ENCODE measurements at regions not wholly inside any gene's neighbourhood (a gene's known extent, or its start where the extent isn't known, plus 50 kb on each side); places are given as distances from the start of the nearest gene placed in this dataset.

DNA sequence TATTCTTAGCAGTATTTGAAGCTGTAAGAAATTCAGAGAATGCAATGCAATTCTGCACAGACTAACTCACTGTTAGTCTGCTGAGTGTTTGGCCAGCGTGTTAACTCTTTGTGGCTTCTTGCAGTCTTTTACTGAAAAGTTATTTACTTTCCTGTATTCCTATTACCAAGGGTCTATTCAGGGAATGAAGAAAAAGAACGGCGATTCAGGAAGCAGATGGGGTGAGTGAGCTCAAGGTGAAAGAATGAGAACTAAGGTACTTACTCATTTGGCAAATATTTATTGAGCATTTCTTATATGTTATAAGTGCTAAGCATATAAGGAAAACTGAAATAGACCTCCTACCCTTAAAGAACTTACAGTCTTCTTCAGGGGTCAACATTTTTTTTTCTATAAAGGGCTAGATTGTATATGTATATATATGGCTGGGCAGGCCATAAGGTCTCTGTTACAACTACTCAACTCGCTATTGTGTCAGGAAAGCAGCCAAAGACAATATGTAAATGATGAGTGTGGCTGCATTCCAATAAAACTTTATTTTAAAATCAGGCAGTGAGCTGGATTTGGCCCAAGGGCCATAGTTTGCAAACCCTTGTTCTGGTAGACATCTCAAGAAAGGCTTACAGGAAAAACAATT, 271.9 kb upstream of the GADL1 start:
- Histone ChIP-seq H3K4me3 (no peak overlapping the region), H3K79me2 (no peaks in the 10 kb centered on the region), H2AFZ (no peak overlapping the region), H3K27me3 (no peaks in the 10 kb centered on the region), H4K20me1 (ENCODE audit: insufficient read depth, poor library complexity, severe bottlenecking) (no peaks in the 10 kb centered on the region), H3K36me3 (replicated peaks; ENCODE audit: insufficient read depth, low read depth) (no peaks in the 10 kb centered on the region), H3K4me2 (peak overlapping the region; percentile 56), H3K9me3 (ENCODE audit: low read depth) (no peaks in the 10 kb centered on the region), H3K9me2 (replicated peaks; ENCODE audit: insufficient read depth) (no peaks in the 10 kb centered on the region), H3K4me1 (ENCODE audit: insufficient read depth) (peaks cover 26% of the 10 kb centered on the region), H3K27ac (peak overlapping the region; percentile 28)
- WGBS (ENCODE audit: low lambda C conversion rate, missing lambda C conversion rate) = 39% methylated on average over 4 of the region's 4 CpGs
- TF ChIP-seq, protein P1, sequence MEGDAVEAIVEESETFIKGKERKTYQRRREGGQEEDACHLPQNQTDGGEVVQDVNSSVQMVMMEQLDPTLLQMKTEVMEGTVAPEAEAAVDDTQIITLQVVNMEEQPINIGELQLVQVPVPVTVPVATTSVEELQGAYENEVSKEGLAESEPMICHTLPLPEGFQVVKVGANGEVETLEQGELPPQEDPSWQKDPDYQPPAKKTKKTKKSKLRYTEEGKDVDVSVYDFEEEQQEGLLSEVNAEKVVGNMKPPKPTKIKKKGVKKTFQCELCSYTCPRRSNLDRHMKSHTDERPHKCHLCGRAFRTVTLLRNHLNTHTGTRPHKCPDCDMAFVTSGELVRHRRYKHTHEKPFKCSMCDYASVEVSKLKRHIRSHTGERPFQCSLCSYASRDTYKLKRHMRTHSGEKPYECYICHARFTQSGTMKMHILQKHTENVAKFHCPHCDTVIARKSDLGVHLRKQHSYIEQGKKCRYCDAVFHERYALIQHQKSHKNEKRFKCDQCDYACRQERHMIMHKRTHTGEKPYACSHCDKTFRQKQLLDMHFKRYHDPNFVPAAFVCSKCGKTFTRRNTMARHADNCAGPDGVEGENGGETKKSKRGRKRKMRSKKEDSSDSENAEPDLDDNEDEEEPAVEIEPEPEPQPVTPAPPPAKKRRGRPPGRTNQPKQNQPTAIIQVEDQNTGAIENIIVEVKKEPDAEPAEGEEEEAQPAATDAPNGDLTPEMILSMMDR (IDR thresholded peaks at IDR 0.05; ENCODE audit: poor library complexity) = no peak
- TF ChIP-seq EZH2phosphoT487 (IDR thresholded peaks at IDR 0.05; ENCODE audit: low read depth, severe bottlenecking, unreplicated experiment) (no peak), EZH2 (IDR thresholded peaks at IDR 0.05; ENCODE audit: borderline replicate concordance) (no peak)
- DNase-seq (ENCODE audit: low spot score) = no peak

DNA sequence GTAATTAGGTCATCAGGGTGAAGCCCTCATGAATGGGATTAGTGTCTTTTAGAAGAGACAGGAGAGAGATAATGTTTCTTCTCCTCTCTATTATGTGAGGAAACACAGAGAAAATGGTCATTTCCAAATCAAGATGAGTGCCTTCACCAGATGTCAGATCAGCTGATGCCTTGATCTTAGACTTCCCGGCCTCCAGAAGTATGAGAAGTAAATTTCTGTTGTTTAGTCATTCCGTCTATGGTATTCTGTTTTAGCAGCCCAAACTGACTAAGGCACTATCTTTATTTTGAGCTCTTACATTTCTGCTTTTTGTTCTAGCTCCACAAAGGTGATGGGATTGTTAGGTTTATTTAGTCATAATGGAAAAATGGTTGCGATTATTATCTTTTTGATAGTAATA, 273.2 kb upstream of the GADL1 start:
- no peaks in the 10 kb centered on the region for H3K36me3 ChIP-seq (replicated peaks; ENCODE audit: insufficient read depth, low read depth)
- DNase-seq (ENCODE audit: low spot score) = no peak
- H3K9me2 ChIP-seq (replicated peaks; ENCODE audit: insufficient read depth) = no peaks in the 10 kb centered on the region
- no peak overlapping the region for H3K4me3 ChIP-seq
- H3K4me1 ChIP-seq (ENCODE audit: insufficient read depth) = peaks cover 26% of the 10 kb centered on the region
- H2AFZ ChIP-seq = no peak overlapping the region
- TF ChIP-seq, protein P1 (IDR thresholded peaks at IDR 0.05; ENCODE audit: poor library complexity) = no peak
- TF ChIP-seq EZH2phosphoT487 (IDR thresholded peaks at IDR 0.05; ENCODE audit: low read depth, severe bottlenecking, unreplicated experiment) (no peak), EZH2 (IDR thresholded peaks at IDR 0.05; ENCODE audit: borderline replicate concordance) (no peak)
- H3K9me3 ChIP-seq (ENCODE audit: low read depth) = no peaks in the 10 kb centered on the region
- H3K4me2 ChIP-seq = no peak overlapping the region
- 86% methylated on average over 3 of the region's 3 CpGs for WGBS (ENCODE audit: low lambda C conversion rate, missing lambda C conversion rate)
- no peak overlapping the region for H3K27ac ChIP-seq
- H3K27me3 ChIP-seq = no peaks in the 10 kb centered on the region
- no peaks in the 10 kb centered on the region for H3K79me2 ChIP-seq
- no peaks in the 10 kb centered on the region for H4K20me1 ChIP-seq (ENCODE audit: insufficient read depth, poor library complexity, severe bottlenecking)

DNA sequence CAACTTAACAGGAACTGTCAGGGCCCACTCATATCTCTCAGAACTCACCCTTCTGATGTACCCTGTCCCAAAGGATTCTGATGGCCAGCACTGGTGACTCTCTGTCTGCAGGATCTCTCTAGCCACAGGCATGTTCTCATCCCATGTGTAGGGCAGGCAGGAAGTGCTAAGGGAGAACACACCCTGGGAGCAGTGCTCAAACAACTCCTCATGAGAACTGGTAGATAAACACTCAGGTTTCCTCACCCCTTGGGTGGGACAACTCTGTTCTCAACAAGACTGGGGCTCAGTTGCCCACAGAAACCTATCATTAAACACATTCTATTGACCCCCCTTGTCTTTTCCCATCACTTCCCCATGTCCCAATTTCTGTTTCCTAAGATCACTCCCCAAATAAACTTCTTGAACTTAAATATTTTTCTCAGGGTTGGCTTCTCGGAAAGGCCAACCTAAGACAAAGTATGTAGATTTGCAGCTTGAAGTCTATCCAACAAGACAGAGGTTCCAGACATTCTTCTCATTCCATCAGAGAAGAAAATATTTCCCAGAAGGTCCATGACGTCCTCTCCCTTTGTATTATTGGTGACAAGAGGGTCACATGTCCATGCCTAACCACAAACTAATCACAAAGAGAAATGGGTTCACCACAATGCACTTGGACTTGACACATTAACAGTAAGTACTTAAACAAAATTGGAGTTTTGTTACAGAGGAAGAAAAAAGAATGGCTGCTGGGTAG, 276.6 kb upstream of the GADL1 start:
- Histone ChIP-seq H3K27ac (no peak overlapping the region), H3K4me1 (ENCODE audit: insufficient read depth) (peaks cover 8% of the 10 kb centered on the region), H3K4me3 (no peak overlapping the region), H3K36me3 (replicated peaks; ENCODE audit: insufficient read depth, low read depth) (no peaks in the 10 kb centered on the region), H3K79me2 (no peaks in the 10 kb centered on the region), H3K9me3 (ENCODE audit: low read depth) (no peaks in the 10 kb centered on the region), H3K9me2 (replicated peaks; ENCODE audit: insufficient read depth) (no peaks in the 10 kb centered on the region), H3K27me3 (no peaks in the 10 kb centered on the region), H4K20me1 (ENCODE audit: insufficient read depth, poor library complexity, severe bottlenecking) (no peaks in the 10 kb centered on the region), H3K4me2 (no peak overlapping the region), H2AFZ (no peak overlapping the region)
- 68% methylated on average over 2 of the region's 2 CpGs for WGBS (ENCODE audit: low lambda C conversion rate, missing lambda C conversion rate)
- TF ChIP-seq, protein P1 (IDR thresholded peaks at IDR 0.05; ENCODE audit: poor library complexity) = no peak
- TF ChIP-seq EZH2phosphoT487 (IDR thresholded peaks at IDR 0.05; ENCODE audit: low read depth, severe bottlenecking, unreplicated experiment) (no peak), EZH2 (IDR thresholded peaks at IDR 0.05; ENCODE audit: borderline replicate concordance) (no peak)
- DNase-seq (ENCODE audit: low spot score) = no peak
